ENCODE measurements at regions not wholly inside any gene's neighbourhood (a gene's known extent, or its start where the extent isn't known, plus 50 kb on each side); places are given as distances from the start of the nearest gene placed in this dataset.

GRCh38 chr1:71228241-71228640, 147.4 kb upstream of the ZRANB2 start:
- DNase-seq (ENCODE audit: low read depth) = no peak
- no peak overlapping the region for H3K4me3 ChIP-seq (ENCODE audit: low read depth, low read length)
- TF ChIP-seq CTCF (conservative IDR thresholded peaks at IDR 0.05; ENCODE audit: low read depth, low read length) = no peak

GRCh38 chr1:71224741-71225377, 144.0 kb upstream of the ZRANB2 start:
- DNase-seq (ENCODE audit: low read depth) = no peak
- H3K4me3 ChIP-seq (ENCODE audit: low read depth, low read length) = no peak overlapping the region
- TF ChIP-seq CTCF (conservative IDR thresholded peaks at IDR 0.05; ENCODE audit: low read depth, low read length) = no peak

- no peak overlapping the region for H3K4me3 ChIP-seq (ENCODE audit: low read depth, low read length)
- DNase-seq (ENCODE audit: low read depth) = no peak
- TF ChIP-seq CTCF (conservative IDR thresholded peaks at IDR 0.05; ENCODE audit: low read depth, low read length) = no peak
Observed at GRCh38 chr1:71223641-71224340, 143.0 kb upstream of the ZRANB2 start.

- no peak for DNase-seq (ENCODE audit: low read depth)
- no peak overlapping the region for H3K4me3 ChIP-seq (ENCODE audit: low read depth, low read length)
- TF ChIP-seq CTCF (conservative IDR thresholded peaks at IDR 0.05; ENCODE audit: low read depth, low read length) = no peak
Observed at GRCh38 chr1:71222668-71223067, 141.8 kb upstream of the ZRANB2 start.

- no peak for TF ChIP-seq CTCF (conservative IDR thresholded peaks at IDR 0.05; ENCODE audit: low read depth, low read length)
- H3K4me3 ChIP-seq (ENCODE audit: low read depth, low read length) = no peak overlapping the region
- no peak for DNase-seq (ENCODE audit: low read depth)
Observed at GRCh38 chr1:71210718-71211117, 129.9 kb upstream of the ZRANB2 start.

- no peak for TF ChIP-seq CTCF (conservative IDR thresholded peaks at IDR 0.05; ENCODE audit: low read depth, low read length)
- no peak for DNase-seq (ENCODE audit: low read depth)
- no peak overlapping the region for H3K4me3 ChIP-seq (ENCODE audit: low read depth, low read length)
Observed at GRCh38 chr1:71203241-71203640, 122.4 kb upstream of the ZRANB2 start.

GRCh38 chr1:71200503-71200902, 119.7 kb upstream of the ZRANB2 start:
- no peak overlapping the region for H3K4me3 ChIP-seq (ENCODE audit: low read depth, low read length)
- DNase-seq (ENCODE audit: low read depth) = no peak
- no peak for TF ChIP-seq CTCF (conservative IDR thresholded peaks at IDR 0.05; ENCODE audit: low read depth, low read length)

All from choroid plexus epithelial cell (primary cell).